ENCODE measurements at regions not wholly inside any gene's neighbourhood (a gene's known extent, or its start where the extent isn't known, plus 50 kb on each side); places are given as distances from the start of the nearest gene placed in this dataset.
"Not testable (repeated sequence)": the region's sequence is repeated elsewhere in the genome, so short reads cannot be mapped to it uniquely, and the experiment has no call there.

DNA sequence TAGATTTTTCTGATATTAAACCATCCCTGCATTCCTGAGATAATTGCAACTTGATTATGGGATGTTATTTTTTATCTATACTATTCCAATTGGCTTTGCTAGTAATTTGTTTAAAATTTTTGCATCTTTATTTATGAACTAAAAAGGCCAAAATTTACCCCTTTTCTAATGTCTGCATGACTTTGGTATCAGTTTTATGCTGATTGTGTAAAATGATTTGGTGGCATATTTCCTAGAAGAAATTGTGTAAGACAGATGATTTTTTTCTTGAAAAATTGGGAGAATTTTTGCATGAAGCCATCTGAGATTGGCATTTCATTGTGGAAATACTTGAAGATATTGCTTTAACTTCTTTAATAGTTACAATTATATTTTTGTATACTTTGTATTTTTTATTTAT lies 183.8 kb upstream of the TBL1XR1 start:
- no peak for DNase-seq (ENCODE audit: low read depth)
- H3K4me3 ChIP-seq (ENCODE audit: low read depth, low read length), result no peak overlapping the region
- TF ChIP-seq, protein P1, sequence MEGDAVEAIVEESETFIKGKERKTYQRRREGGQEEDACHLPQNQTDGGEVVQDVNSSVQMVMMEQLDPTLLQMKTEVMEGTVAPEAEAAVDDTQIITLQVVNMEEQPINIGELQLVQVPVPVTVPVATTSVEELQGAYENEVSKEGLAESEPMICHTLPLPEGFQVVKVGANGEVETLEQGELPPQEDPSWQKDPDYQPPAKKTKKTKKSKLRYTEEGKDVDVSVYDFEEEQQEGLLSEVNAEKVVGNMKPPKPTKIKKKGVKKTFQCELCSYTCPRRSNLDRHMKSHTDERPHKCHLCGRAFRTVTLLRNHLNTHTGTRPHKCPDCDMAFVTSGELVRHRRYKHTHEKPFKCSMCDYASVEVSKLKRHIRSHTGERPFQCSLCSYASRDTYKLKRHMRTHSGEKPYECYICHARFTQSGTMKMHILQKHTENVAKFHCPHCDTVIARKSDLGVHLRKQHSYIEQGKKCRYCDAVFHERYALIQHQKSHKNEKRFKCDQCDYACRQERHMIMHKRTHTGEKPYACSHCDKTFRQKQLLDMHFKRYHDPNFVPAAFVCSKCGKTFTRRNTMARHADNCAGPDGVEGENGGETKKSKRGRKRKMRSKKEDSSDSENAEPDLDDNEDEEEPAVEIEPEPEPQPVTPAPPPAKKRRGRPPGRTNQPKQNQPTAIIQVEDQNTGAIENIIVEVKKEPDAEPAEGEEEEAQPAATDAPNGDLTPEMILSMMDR (IDR thresholded peaks at IDR 0.05; ENCODE audit: low read depth, low read length, missing control alignments), result no peak

DNA sequence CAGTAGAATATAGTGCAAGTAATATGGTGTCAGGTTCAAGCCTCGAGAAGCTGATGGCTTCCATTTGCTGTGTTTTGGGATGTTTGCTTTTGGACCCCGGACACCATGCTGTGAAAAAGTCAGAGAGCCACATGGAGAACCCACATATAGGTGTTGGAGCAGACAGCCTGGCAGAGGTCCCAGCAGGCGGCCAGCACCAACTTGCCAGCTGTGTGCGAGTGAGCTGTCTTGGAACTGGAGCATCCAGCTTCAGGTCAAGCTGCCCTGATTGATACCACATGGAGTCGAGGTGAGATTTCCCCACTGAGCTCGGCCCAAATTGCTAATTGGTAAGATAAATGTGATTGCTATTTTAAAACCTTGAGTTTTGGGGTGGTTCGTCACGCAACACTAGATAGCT lies 185.7 kb upstream of the TBL1XR1 start:
- no peak overlapping the region for H3K4me3 ChIP-seq (ENCODE audit: low read depth, low read length)
- TF ChIP-seq, protein P1 (IDR thresholded peaks at IDR 0.05; ENCODE audit: low read depth, low read length, missing control alignments), result no peak
- DNase-seq (ENCODE audit: low read depth), result no peak

DNA sequence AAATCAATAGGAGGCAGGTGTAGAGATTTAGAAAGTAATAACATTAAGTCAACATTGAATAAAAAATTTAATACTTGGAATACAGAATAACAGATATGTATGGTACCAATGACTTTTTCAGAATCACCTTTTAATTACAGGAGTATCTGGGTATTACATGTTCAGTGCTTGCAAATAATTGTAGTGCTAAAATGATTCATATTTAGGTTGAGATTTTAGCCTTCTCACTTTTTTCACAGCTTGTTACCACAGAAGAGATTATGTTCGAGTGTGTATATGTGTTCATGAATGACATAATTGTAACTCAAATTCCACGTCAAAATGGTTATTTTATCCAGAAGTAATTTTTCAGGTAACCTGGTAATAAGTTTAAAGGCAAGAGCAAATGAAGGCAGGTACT lies 187.9 kb upstream of the TBL1XR1 start:
- TF ChIP-seq, protein P1 (IDR thresholded peaks at IDR 0.05; ENCODE audit: low read depth, low read length, missing control alignments), result no peak
- no peak for DNase-seq (ENCODE audit: low read depth)
- H3K4me3 ChIP-seq (ENCODE audit: low read depth, low read length), result no peak overlapping the region

DNA sequence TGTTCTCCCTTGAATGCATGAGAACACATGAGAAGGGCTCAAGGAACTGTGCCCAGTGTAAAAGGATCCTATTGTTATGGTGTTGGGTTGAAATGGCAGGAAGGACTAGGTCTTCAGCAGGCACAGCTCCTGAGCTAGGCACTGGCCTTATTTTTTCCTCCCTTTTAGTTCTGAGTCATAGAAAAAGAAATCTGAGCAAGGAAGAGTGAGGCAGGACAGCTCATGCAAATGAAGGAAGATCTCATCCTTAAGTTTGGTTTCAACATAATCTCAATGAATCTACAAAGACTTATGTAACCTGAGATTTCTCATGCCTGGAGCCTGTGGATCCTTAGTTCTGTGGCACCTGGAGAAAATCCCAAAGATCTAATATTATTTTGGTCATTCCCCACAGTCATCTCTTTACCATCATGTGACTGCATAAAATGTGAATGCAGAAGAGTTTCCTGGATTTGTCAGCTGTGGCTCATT lies 188.6 kb upstream of the TBL1XR1 start:
- no peak for DNase-seq (ENCODE audit: low read depth)
- TF ChIP-seq, protein P1 (IDR thresholded peaks at IDR 0.05; ENCODE audit: low read depth, low read length, missing control alignments), result no peak

DNA sequence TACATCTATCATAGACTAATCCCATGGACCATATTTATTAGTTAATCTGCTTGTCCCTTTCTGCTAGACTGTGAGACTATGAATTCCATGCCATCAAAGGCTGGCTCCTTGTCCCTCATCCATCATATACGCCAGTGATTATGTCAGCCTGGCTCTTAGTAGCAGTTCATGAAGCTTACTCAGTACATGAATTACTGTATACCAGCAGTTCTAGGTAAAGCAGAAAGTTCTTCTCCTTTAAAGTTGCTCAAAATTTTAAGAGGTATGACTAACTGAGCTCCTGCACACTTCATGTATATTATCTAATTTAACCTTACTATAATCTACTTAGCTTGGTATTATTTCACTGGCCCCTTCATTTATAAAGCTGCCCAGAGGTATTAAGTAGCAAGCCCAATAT lies 190.9 kb upstream of the TBL1XR1 start:
- no peak for DNase-seq (ENCODE audit: low read depth)
- TF ChIP-seq, protein P1 (IDR thresholded peaks at IDR 0.05; ENCODE audit: low read depth, low read length, missing control alignments), result no peak
- no peak overlapping the region for H3K4me3 ChIP-seq (ENCODE audit: low read depth, low read length)

More for the DNA sequence above, 188.6 kb upstream of the TBL1XR1 start:
- H3K4me3 ChIP-seq (ENCODE audit: low read depth, low read length), result no peak overlapping the region

DNA sequence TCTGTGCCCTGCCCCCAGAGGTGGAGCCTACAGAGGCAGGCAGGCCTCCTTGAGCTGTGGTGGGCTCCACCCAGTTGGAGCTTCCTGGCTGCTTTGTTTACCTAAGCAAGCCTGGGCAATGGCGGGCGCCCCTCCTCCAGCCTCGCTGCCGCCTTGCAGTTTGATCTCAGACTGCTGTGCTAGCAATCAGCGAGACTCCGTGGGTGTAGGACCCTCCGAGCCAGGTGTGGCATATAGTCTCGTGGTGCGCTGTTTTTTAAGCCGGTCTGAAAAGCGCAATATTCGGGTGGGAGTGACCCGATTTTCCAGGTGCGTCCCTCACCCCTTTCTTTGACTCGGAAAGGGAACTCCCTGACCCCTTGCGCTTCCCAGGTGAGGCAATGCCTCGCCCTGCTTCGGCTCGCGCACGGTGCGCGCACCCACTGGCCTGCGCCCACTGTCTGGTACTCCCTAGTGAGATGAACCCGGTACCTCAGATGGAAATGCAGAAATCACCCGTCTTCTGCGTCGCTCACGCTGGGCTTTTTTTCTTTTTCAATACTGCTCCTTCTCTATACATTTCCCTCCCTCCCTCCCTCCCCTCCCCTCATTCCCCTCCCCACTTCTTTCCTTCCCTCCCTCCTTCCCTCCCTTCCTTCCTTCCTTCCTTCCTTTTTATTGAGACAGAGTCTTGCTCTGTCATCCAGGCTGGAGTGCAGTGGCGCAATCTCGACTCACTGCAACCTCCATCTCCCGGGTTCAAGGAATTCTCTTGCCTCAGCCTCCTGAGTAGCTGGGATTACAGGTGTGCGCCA lies 197.1 kb upstream of the TBL1XR1 start:
- not testable (repeated sequence) for DNase-seq (ENCODE audit: low read depth); H3K4me3 ChIP-seq (ENCODE audit: low read depth, low read length)

DNA sequence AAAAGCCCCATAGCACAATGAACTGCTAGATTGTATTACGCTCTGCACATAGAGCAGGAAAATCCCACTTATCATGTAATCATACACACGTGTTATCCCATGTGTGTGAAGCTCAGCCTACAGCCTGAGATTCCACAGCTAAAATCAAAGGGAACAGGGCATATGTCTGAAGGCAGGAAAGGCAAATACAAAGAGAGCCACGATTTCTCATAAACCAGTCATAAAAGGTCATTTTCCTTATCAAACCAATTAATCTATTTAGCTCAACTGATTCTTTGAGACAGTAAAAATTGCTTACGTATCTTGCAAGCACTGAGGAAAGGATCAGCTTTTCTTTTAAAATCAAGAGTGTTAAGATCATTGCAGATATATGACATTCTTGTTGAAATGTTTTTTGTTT lies 199.5 kb upstream of the TBL1XR1 start:
- no peak overlapping the region for H3K4me3 ChIP-seq (ENCODE audit: low read depth, low read length)
- no peak for DNase-seq (ENCODE audit: low read depth)

More for the DNA sequence above, 199.5 kb upstream of the TBL1XR1 start:
- TF ChIP-seq, protein P1 (IDR thresholded peaks at IDR 0.05; ENCODE audit: low read depth, low read length, missing control alignments), result no peak

All from GM12864 (cell line).